Vagina (tissue), 2 donors: ENCODE measurements at regions not wholly inside any gene's neighbourhood (a gene's known extent, or its start where the extent isn't known, plus 50 kb on each side); places are given as distances from the start of the nearest gene placed in this dataset.

Source experiments
- POLR2A ChIP-seq, 2 donors: fragments of 450-650 bp; IDR thresholded peaks; one replicate each; pipeline ENCODE4 v1.6.1; 2017; ENCODE audit warnings: antibody characterized with exemption in 2 of 2, mild to moderate bottlenecking in 2 of 2, moderate library complexity in 2 of 2
- POLR2AphosphoS5 ChIP-seq, 2 donors: sonication (generic); formaldehyde crosslinking; IDR thresholded peaks; one replicate each; pipeline ENCODE4 v1.9.0; 2017; ENCODE audit warnings: antibody characterized with exemption in 2 of 2, mild to moderate bottlenecking in 2 of 2, low read depth in 1 of 2; ENCODE audit not compliant: insufficient read depth in 1 of 2
- TF ChIP-seq, protein P1 (sequence below), 3 experiments: fragments of 450-650 bp in 2 of 3; fragments of 200-600 bp in 1 of 3; sonication (generic) in 1 of 3; IDR thresholded peaks; one replicate each; pipeline ENCODE4 v1.5.1; 2017 to 2019; ENCODE audit warnings: antibody characterized with exemption in 3 of 3, mild to moderate bottlenecking in 2 of 3, moderate library complexity in 2 of 3

GRCh38 chr20:24863356-24863755 lies 85.7 kb upstream of the CST7 start:
- no peak for TF ChIP-seq POLR2A (IDR thresholded peaks at IDR 0.05)
- TF ChIP-seq, protein P1, sequence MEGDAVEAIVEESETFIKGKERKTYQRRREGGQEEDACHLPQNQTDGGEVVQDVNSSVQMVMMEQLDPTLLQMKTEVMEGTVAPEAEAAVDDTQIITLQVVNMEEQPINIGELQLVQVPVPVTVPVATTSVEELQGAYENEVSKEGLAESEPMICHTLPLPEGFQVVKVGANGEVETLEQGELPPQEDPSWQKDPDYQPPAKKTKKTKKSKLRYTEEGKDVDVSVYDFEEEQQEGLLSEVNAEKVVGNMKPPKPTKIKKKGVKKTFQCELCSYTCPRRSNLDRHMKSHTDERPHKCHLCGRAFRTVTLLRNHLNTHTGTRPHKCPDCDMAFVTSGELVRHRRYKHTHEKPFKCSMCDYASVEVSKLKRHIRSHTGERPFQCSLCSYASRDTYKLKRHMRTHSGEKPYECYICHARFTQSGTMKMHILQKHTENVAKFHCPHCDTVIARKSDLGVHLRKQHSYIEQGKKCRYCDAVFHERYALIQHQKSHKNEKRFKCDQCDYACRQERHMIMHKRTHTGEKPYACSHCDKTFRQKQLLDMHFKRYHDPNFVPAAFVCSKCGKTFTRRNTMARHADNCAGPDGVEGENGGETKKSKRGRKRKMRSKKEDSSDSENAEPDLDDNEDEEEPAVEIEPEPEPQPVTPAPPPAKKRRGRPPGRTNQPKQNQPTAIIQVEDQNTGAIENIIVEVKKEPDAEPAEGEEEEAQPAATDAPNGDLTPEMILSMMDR (IDR thresholded peaks at IDR 0.05) = no peak
- TF ChIP-seq POLR2AphosphoS5 (IDR thresholded peaks at IDR 0.05; ENCODE audit: insufficient read depth in 1 of 2, low read depth in 1 of 2) = no peak
